IPS-15b (cell line): ENCODE measurements at regions not wholly inside any gene's neighbourhood (a gene's known extent, or its start where the extent isn't known, plus 50 kb on each side); places are given as distances from the start of the nearest gene placed in this dataset.
A peak's percentile ranks its signal among the peaks of the same experiment; 100 is the strongest.
"Not testable (repeated sequence)": the region's sequence is repeated elsewhere in the genome, so short reads cannot be mapped to it uniquely, and the experiment has no call there.

ENCODE experiments used
- H3K27me3 ChIP-seq: one replicate; pipeline ENCODE4 v1.6.1; 2013; ENCODE audit warnings: low read length; ENCODE audit not compliant: control insufficient read depth, insufficient read depth
- H3K36me3 ChIP-seq: one replicate; pipeline ENCODE4 v1.6.1; 2013; ENCODE audit warnings: low read length; ENCODE audit not compliant: control insufficient read depth, insufficient read depth
- H3K4me1 ChIP-seq: one replicate; pipeline ENCODE4 v1.6.1; 2013; ENCODE audit warnings: mild to moderate bottlenecking, low read length; ENCODE audit not compliant: control insufficient read depth, insufficient read depth
- H3K4me3 ChIP-seq: one replicate; pipeline ENCODE4 v1.5.1; 2013; ENCODE audit warnings: low read depth, low read length
- H3K9ac ChIP-seq: one replicate; pipeline ENCODE4 v1.6.1; 2013; ENCODE audit warnings: low read depth, mild to moderate bottlenecking, low read length
- H3K9me3 ChIP-seq: one replicate; pipeline ENCODE4 v1.6.1; 2013; ENCODE audit warnings: mild to moderate bottlenecking, low read length; ENCODE audit not compliant: control insufficient read depth, insufficient read depth

GRCh38 chr7:69374044-69374425 is 224.2 kb upstream of the AUTS2 start:
- Histone ChIP-seq H3K9ac (no peak overlapping the region), H3K27me3 (no peaks in the 10 kb centered on the region), H3K36me3 (no peaks in the 10 kb centered on the region), H3K4me1 (no peaks in the 10 kb centered on the region), H3K9me3 (no peaks in the 10 kb centered on the region), H3K4me3 (no peak overlapping the region)

- H3K4me1 ChIP-seq = no peaks in the 10 kb centered on the region
- no peaks in the 10 kb centered on the region for H3K9me3 ChIP-seq
Observed at GRCh38 chr7:69377191-69377590, 221.1 kb upstream of the AUTS2 start.

GRCh38 chr7:69388452-69389137 is 209.7 kb upstream of the AUTS2 start:
- Histone ChIP-seq H3K9ac (no peak overlapping the region), H3K27me3 (no peaks in the 10 kb centered on the region), H3K4me1 (no peaks in the 10 kb centered on the region), H3K4me3 (no peak overlapping the region), H3K36me3 (no peaks in the 10 kb centered on the region), H3K9me3 (no peaks in the 10 kb centered on the region)

More at GRCh38 chr7:69377191-69377590, 221.1 kb upstream of the AUTS2 start:
- Histone ChIP-seq H3K9ac (no peak overlapping the region), H3K36me3 (no peaks in the 10 kb centered on the region), H3K4me3 (no peak overlapping the region), H3K27me3 (no peaks in the 10 kb centered on the region)

GRCh38 chr7:69389216-69389615 is 209.1 kb upstream of the AUTS2 start:
- no peak overlapping the region for H3K4me3 ChIP-seq

GRCh38 chr7:69393912-69394311 is 204.4 kb upstream of the AUTS2 start:
- H3K9me3 ChIP-seq, H3K4me3 ChIP-seq, H3K36me3 ChIP-seq, H3K27me3 ChIP-seq, H3K9ac ChIP-seq, H3K4me1 ChIP-seq: not testable (repeated sequence)

More at GRCh38 chr7:69389216-69389615, 209.1 kb upstream of the AUTS2 start:
- Histone ChIP-seq H3K9ac (no peak overlapping the region), H3K27me3 (no peaks in the 10 kb centered on the region), H3K9me3 (no peaks in the 10 kb centered on the region), H3K4me1 (no peaks in the 10 kb centered on the region), H3K36me3 (no peaks in the 10 kb centered on the region)

- Histone ChIP-seq H3K4me1 (peaks cover 5% of the 10 kb centered on the region), H3K4me3 (no peak overlapping the region), H3K9ac (no peak overlapping the region), H3K36me3 (no peaks in the 10 kb centered on the region), H3K27me3 (no peaks in the 10 kb centered on the region), H3K9me3 (no peaks in the 10 kb centered on the region)
Observed at GRCh38 chr7:69395061-69395714, 203.1 kb upstream of the AUTS2 start.

- peaks cover 5% of the 10 kb centered on the region for H3K4me1 ChIP-seq
- no peaks in the 10 kb centered on the region for H3K36me3 ChIP-seq
- H3K9me3 ChIP-seq = no peaks in the 10 kb centered on the region
- no peaks in the 10 kb centered on the region for H3K27me3 ChIP-seq
- H3K4me3 ChIP-seq = no peak overlapping the region
- H3K9ac ChIP-seq = no peak overlapping the region
Observed at GRCh38 chr7:69398986-69399385, 199.3 kb upstream of the AUTS2 start.

GRCh38 chr7:69399401-69399800 is 198.9 kb upstream of the AUTS2 start:
- no peak overlapping the region for H3K9ac ChIP-seq
- H3K27me3 ChIP-seq = no peaks in the 10 kb centered on the region
- H3K4me3 ChIP-seq = no peak overlapping the region
- H3K9me3 ChIP-seq = no peaks in the 10 kb centered on the region
- no peaks in the 10 kb centered on the region for H3K36me3 ChIP-seq
- H3K4me1 ChIP-seq = peaks cover 5% of the 10 kb centered on the region

GRCh38 chr7:69402696-69403095 is 195.6 kb upstream of the AUTS2 start:
- Histone ChIP-seq H3K27me3 (no peaks in the 10 kb centered on the region), H3K9me3 (no peaks in the 10 kb centered on the region), H3K4me1 (peaks cover 5% of the 10 kb centered on the region)

GRCh38 chr7:69403169-69403568 is 195.1 kb upstream of the AUTS2 start:
- H3K9me3 ChIP-seq = no peaks in the 10 kb centered on the region
- H3K36me3 ChIP-seq = no peaks in the 10 kb centered on the region
- H3K4me1 ChIP-seq = peaks cover 5% of the 10 kb centered on the region
- no peaks in the 10 kb centered on the region for H3K27me3 ChIP-seq
- no peak overlapping the region for H3K4me3 ChIP-seq
- no peak overlapping the region for H3K9ac ChIP-seq

More at GRCh38 chr7:69402696-69403095, 195.6 kb upstream of the AUTS2 start:
- Histone ChIP-seq H3K36me3 (no peaks in the 10 kb centered on the region), H3K4me3 (no peak overlapping the region), H3K9ac (no peak overlapping the region)

- Histone ChIP-seq H3K9me3 (no peaks in the 10 kb centered on the region), H3K27me3 (no peaks in the 10 kb centered on the region), H3K4me1 (peaks cover 3% of the 10 kb centered on the region), H3K4me3 (no peak overlapping the region), H3K9ac (peak overlapping the region; percentile 47), H3K36me3 (no peaks in the 10 kb centered on the region)
Observed at GRCh38 chr7:69411018-69411417, 187.3 kb upstream of the AUTS2 start.

- H3K9me3 ChIP-seq = no peaks in the 10 kb centered on the region
- peak overlapping the region; percentile 47 for H3K9ac ChIP-seq
- peaks cover 3% of the 10 kb centered on the region for H3K4me1 ChIP-seq
- H3K36me3 ChIP-seq = no peaks in the 10 kb centered on the region
- no peak overlapping the region for H3K4me3 ChIP-seq
- no peaks in the 10 kb centered on the region for H3K27me3 ChIP-seq
Observed at GRCh38 chr7:69411466-69411865, 186.8 kb upstream of the AUTS2 start.
